ENCODE measurements at regions not wholly inside any gene's neighbourhood (a gene's known extent, or its start where the extent isn't known, plus 50 kb on each side); places are given as distances from the start of the nearest gene placed in this dataset.
"Not testable (repeated sequence)": the region's sequence is repeated elsewhere in the genome, so short reads cannot be mapped to it uniquely, and the experiment has no call there.

DNA sequence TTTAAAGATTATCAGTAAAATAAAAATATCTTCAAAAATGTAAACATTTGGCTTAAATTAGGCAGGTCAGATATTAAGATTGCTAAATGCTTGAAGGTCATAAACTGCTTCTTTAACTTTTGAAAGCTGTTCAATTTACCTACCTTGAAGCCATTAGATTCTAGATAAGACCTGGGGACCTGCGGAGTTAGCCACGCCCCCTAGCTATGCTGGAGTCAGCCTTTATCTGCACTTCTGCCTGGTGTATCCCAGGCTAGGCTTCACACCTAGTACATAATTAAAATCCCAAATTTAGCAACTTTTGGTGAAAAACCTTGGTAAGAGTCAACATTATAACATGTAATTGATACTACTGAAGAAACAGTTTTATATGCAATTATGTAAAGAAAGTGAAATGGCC, 89.9 kb upstream of the PRSS3 start:
- TF ChIP-seq, protein P1, sequence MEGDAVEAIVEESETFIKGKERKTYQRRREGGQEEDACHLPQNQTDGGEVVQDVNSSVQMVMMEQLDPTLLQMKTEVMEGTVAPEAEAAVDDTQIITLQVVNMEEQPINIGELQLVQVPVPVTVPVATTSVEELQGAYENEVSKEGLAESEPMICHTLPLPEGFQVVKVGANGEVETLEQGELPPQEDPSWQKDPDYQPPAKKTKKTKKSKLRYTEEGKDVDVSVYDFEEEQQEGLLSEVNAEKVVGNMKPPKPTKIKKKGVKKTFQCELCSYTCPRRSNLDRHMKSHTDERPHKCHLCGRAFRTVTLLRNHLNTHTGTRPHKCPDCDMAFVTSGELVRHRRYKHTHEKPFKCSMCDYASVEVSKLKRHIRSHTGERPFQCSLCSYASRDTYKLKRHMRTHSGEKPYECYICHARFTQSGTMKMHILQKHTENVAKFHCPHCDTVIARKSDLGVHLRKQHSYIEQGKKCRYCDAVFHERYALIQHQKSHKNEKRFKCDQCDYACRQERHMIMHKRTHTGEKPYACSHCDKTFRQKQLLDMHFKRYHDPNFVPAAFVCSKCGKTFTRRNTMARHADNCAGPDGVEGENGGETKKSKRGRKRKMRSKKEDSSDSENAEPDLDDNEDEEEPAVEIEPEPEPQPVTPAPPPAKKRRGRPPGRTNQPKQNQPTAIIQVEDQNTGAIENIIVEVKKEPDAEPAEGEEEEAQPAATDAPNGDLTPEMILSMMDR (IDR thresholded peaks at IDR 0.05), result not testable (repeated sequence)
- TF ChIP-seq POLR2AphosphoS5, POLR2A, EP300 (IDR thresholded peaks at IDR 0.05): not testable (repeated sequence)

Measured in stomach (tissue), 4 donors.